Amygdala (tissue), 56 donors: ENCODE measurements at regions not wholly inside any gene's neighbourhood (a gene's known extent, or its start where the extent isn't known, plus 50 kb on each side); places are given as distances from the start of the nearest gene placed in this dataset.

Experiments used
- DNase-seq, 56 donors: peaks; one replicate each; lab custom pipeline; 2025; lab: John Stamatoyannopoulos, UW

DNA sequence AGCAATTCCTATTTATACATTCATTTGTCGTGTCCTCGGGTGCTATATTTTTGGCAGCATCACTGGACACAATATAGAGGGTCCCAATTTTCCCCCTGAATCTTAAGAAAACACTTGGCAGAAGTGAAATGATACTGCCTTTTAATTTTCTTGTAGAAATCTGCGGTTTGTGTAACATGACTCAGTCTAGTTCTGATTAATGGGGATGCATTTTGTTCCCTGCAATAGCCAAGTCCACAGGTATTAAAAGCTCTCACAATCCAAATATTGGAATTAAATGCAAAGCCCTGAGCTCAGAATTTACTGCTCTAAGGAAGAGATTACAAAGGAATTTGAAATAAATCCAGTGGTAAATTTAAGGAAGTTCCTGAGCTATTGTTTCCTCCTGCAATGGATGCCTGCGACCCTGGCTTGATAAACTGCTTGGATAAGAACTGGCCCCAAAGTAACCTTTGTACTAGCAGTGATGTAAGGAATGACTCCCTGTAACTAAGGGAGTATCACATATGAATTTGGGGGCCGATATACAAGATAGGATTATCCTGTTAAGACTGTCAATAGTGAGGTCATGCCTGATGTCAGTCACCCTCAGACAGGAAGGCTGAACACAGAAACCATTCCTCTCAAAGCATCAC lies 349.7 kb upstream of the C1orf87 start:
- no peak for DNase-seq

DNA sequence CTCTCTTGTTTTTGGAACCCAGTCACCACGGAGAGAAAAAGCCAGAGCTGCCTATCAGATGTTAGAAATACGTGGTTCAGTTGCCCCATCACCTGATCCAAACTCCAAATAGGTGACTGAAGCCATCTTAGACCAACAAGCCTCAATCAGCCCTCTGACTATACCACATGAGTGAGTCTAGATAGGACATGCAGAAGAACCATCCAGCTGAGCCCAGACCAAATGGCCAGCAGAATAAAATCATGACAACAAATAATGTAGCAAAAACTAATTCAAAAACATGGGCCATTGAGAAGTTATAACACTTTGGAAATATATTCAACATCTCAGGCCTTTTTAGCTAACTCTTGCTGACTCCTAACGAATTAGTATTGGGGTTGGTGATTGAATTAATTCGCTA lies 348.4 kb upstream of the C1orf87 start:
- DNase-seq, result no peak

DNA sequence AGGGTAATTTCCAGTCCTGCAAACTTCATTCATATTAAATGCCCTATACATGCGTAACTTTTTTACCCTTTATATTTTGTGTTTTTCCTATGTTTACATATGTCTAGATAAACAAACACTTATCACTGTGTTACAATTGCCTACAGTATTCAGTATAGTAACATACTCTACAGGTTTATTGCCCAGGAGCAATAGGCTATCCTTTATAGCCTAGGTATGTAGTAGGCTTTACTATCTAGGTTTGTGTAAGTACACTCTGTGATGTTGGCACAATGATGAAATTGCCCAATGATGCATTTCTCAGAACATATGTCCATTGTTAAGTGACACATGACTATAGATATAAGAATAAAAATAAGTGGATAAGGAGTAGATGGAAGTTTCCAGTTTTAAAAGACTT lies 345.5 kb upstream of the C1orf87 start:
- no peak for DNase-seq

- DNase-seq, result no peak
Observed at GRCh38 chr1:60415696-60416095, 342.1 kb upstream of the C1orf87 start.

GRCh38 chr1:60413091-60413490 lies 339.5 kb upstream of the C1orf87 start:
- DNase-seq, result no peak

GRCh38 chr1:60411591-60411990 lies 338.0 kb upstream of the C1orf87 start:
- no peak for DNase-seq

DNA sequence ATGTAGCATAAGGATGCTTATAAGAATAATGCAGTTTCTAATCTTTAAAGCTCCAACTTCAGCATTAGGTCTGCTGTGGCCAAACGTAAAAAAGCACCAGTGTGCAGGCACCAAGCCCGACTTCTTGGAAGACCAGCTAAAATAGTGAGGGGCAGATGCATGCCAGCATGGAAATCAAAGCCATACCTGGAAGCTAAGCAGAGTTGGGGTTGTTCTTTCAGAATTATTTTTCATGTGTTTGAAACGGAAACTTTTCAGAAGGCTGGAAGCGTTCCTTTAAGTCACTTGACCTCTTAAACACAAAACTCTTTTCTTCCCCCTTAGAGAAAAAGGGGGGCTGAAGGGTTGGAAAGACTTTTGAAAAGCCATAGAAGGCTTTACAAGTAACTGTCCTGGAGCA lies 329.2 kb upstream of the C1orf87 start:
- DNase-seq, result peak in 1 of 56 donors; percentile 11

DNA sequence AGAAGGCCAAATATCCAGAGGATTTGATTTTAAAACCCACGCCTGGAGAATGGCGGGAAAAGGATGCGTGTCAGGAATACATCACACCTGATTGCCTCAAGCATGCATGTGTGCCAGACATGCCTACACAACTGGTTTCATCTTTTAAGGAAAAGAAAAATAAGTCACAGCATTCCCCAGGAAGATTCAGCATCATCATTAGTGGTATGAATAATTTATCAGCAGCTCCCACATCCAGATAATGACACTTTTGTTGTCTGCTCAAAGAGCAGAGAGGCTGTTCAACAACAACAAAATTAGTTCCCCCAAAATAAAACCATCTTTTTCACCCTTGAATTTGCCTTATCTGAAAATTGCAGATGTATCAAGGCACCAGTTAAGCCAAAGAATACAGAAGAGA lies 328.6 kb upstream of the C1orf87 start:
- no peak for DNase-seq

DNA sequence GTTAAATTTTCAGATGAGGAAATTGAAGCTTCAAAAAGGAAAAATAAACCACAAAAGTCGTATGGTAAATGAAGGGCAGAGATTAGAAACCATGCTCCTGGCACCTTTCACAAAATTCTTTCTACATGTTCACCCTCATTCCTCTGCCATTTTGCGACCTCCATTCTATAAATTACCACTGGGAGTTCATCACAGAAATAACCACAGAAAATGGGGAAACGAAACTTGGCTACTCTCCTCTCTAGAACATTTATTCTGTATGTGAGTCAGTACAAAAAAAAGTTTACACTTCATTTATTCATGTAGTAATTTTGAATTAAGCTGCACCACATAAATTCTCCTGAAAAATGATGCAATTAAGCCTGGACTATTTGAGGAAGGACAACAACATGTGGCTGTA lies 320.9 kb upstream of the C1orf87 start:
- no peak for DNase-seq

- no peak for DNase-seq
Observed at GRCh38 chr1:60390593-60391282, 317.2 kb upstream of the C1orf87 start.

DNA sequence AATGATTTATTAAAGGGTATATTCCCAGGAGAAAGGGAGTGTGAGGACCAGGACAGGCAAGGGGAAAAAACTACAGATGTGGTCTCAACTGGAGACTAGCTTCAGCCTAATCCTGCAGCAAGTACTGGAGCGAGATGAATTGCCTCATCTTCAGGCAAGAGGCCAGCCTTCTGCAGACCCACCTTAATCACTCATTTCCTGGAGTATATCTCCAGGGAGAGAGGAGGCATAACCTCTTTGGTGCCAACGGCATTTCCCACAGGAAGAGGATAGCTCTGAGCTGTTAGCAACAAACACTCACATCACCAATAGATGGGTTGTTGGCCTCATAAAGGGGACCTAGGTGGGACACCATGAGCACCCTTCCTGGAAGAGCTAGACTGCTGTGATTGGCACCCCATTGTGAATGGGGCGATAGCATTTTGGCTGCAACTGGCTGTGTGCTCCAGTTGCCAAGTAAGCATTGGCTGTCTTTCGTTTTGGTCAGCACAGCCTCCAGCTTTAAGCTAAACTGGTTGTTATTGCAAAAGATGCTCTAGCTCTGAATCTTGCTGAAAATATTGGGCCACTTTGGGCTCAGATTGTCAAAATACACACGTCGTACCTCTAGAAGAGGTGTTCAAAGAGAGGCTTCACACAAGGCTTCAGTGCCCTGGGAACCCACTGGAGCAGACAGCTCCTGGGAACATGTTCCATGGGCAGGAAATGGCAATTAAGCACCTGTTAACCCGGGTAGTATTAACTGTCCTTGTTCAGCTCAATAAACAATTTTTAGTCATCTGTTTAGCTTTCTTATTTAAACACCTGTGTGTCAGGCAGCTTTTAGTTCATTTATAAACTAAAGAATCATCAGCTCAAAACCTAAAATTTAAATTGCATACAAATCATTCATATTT lies 314.8 kb upstream of the C1orf87 start:
- no peak for DNase-seq

DNA sequence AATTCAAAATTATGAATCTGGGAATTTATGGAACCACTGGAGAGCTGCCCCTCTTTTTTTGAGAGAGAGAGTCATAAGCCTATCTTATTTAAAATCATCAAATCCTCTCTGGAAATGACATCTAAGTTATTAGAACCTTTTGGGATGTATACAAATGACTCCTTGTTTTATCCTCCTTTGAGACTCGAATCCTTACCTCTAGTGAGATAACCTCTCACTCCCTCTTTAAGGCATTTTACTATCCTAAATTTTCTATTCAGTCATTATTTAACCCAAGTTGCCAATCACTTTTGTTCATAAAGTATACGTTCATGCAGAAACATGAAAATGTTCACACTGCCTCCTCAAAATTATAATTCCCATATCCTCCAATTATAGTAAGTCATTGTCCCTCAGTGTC lies 313.6 kb upstream of the C1orf87 start:
- no peak for DNase-seq

GRCh38 chr1:60386249-60386648 lies 312.7 kb upstream of the C1orf87 start:
- DNase-seq, result no peak

- no peak for DNase-seq
Observed at GRCh38 chr1:60376196-60376595, 302.6 kb upstream of the C1orf87 start.

GRCh38 chr1:60374537-60374936 lies 301.0 kb upstream of the C1orf87 start:
- no peak for DNase-seq

DNA sequence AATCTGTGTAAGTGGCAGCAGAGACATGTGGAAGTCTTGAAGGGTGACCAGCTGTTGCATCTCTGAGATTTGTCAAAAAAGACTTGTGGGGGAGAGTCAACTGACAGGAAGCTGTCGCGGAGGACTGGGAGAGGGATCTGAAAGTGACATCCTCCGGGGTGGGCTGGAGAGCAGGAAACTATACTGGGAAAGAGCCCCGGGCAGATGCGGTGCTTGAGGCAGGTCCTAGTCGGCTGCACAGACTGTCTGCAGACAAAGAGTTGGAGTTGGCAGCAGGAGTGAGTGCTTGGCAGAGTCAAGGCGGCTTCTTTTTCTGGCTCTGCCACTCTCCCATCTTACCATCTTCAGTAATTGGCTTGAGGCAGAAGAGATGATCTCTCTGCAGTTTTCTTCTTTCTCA lies 294.0 kb upstream of the C1orf87 start:
- peak in 17 of 56 donors; percentile 1 to 14 (median 2) for DNase-seq

- DNase-seq, result no peak
Observed at GRCh38 chr1:60359431-60359830, 285.9 kb upstream of the C1orf87 start.

- DNase-seq, result no peak
Observed at GRCh38 chr1:60350531-60350930, 277.0 kb upstream of the C1orf87 start.

DNA sequence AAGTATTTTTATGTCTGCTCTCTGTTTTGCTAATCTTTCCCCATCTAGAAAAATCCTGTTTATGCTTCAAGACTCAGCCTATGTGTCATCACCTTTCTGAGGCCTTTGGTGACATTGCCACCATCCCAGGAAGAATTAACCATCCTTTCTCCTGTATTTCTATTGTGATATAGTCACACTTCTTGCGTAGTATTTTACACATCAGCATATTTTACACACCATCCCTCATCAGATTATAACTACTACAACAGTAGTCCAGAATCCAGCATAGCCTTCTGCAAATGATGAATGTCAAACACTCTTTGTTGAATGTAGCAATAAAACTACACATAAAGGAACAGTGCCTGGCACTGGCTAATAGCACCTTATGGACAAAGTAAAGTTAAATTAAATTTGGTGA lies 275.3 kb upstream of the C1orf87 start:
- DNase-seq, result no peak

DNA sequence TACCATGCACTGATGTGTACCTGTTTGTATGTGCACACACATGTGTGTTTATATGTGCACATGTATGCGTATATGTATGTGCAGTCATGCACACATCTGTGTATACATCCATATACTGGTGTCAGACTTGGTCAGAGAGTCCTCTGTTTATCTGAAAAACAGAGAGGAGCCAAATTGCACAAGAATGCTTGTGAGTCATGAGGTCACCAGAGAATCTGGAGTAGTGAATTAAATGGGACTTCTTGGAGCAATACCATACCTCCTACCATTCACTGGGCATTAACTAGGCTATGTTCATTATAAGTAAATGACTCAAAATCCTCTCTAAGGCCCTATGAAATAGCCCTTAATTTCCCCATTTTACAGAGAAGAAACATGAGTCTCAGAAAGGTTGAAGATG lies 272.1 kb upstream of the C1orf87 start:
- DNase-seq, result no peak

GRCh38 chr1:60345049-60345448 lies 271.5 kb upstream of the C1orf87 start:
- DNase-seq, result no peak

- no peak for DNase-seq
Observed at GRCh38 chr1:60343736-60344135, 270.2 kb upstream of the C1orf87 start.
